CD4-positive, alpha-beta T cell (primary cell): ENCODE measurements at regions not wholly inside any gene's neighbourhood (a gene's known extent, or its start where the extent isn't known, plus 50 kb on each side); places are given as distances from the start of the nearest gene placed in this dataset.

Experiments used
- ATAC-seq: fragments of 200-7000 bp; cut with Tn5 transposase; one replicate; pipeline ENCODE4 v1.10.0; 2022; ENCODE audit warnings: mild to moderate bottlenecking; ENCODE audit not compliant: poor library complexity
- CTCF ChIA-PET: fragments of 350-600 bp; sonication (Branson Sonifier 250); formaldehyde crosslinking; loops from one replicate; lab custom pipeline; 2021; ENCODE audit warnings: antibody characterized with exemption, inconsistent platforms; lab: Charles Lee
- POLR2A ChIA-PET: fragments of 350-600 bp; sonication (Branson Sonifier 250); formaldehyde crosslinking; loops from one replicate; lab custom pipeline; 2021; ENCODE audit warnings: antibody characterized with exemption, inconsistent platforms; lab: Charles Lee
- DNase-seq, 14 experiments: peaks; one replicate each; pipeline ENCODE4 v3.0.0-alpha.2; 2013 to 2020; ENCODE audit warnings: mixed read lengths in 2 of 14
- H3K27ac ChIP-seq, 2 donors: one replicate each; pipeline versions ENCODE4 v1.5.1 to v1.7.0; 2013; ENCODE audit warnings: low read length in 2 of 2, low read depth in 1 of 2, mild to moderate bottlenecking in 1 of 2
- H3K27me3 ChIP-seq, 2 experiments: 1 replicate in 1 of 2; 2 replicates in 1 of 2; pipeline versions ENCODE4 v1.6.1 to v1.7.0; 2013; ENCODE audit warnings: low read length in 2 of 2, control low read depth in 1 of 2, mild to moderate bottlenecking in 1 of 2, moderate library complexity in 1 of 2; ENCODE audit not compliant: insufficient read depth in 2 of 2, control insufficient read depth in 1 of 2
- H3K36me3 ChIP-seq: one replicate; pipeline ENCODE4 v1.6.1; 2013; ENCODE audit warnings: low read length, control low read depth; ENCODE audit not compliant: insufficient read depth
- H3K4me1 ChIP-seq: one replicate; pipeline ENCODE4 v1.6.1; 2013; ENCODE audit warnings: low read length, control low read depth; ENCODE audit not compliant: insufficient read depth
- H3K4me3 ChIP-seq: one replicate; pipeline ENCODE4 v1.5.1; 2013; ENCODE audit warnings: mild to moderate bottlenecking, low read length, moderate library complexity
- H3K9me3 ChIP-seq, 2 experiments: 1 replicate in 1 of 2; 2 replicates in 1 of 2; pipeline versions ENCODE4 v1.6.1 to v1.7.0; 2013; ENCODE audit warnings: low read length in 2 of 2, mild to moderate bottlenecking in 2 of 2, control low read depth in 1 of 2, moderate library complexity in 1 of 2; ENCODE audit not compliant: control insufficient read depth in 1 of 2, insufficient read depth in 1 of 2
- H3K27ac Mint-ChIP-seq: one replicate; pipeline ENCODE4 v1.8.0; 2020; ENCODE audit warnings: mixed read lengths
- H3K27me3 Mint-ChIP-seq: one replicate; pipeline ENCODE4 v1.8.0; 2021; ENCODE audit warnings: mixed read lengths
- H3K36me3 Mint-ChIP-seq: one replicate; pipeline ENCODE4 v1.8.0; 2021; ENCODE audit warnings: low read depth, mixed read lengths
- H3K4me1 Mint-ChIP-seq: one replicate; pipeline ENCODE4 v1.8.0; 2021; ENCODE audit warnings: low read depth, mixed read lengths
- H3K4me3 Mint-ChIP-seq: one replicate; pipeline ENCODE4 v1.8.0; 2020; ENCODE audit warnings: mild to moderate bottlenecking, mixed read lengths
- H3K9me3 Mint-ChIP-seq: one replicate; pipeline ENCODE4 v1.8.0; 2020; ENCODE audit warnings: mixed read lengths
- intact Hi-C, 2 experiments: fragments of 100-400 bp; cut with DNase I in 1 of 2; cut with micrococcal nuclease in 1 of 2; formaldehyde crosslinking; loops; one replicate each; pipeline versions ENCODE4 v1.15.1 to v1.9.0; 2023 to 2025; cut with DNase I, micrococcal nuclease
- TF ChIP-seq, protein P1 (sequence below): fragments of 200-600 bp; IDR thresholded peaks from one replicate; pipeline ENCODE4 v1.8.0; 2022; ENCODE audit warnings: antibody characterized with exemption, mild to moderate bottlenecking

DNA sequence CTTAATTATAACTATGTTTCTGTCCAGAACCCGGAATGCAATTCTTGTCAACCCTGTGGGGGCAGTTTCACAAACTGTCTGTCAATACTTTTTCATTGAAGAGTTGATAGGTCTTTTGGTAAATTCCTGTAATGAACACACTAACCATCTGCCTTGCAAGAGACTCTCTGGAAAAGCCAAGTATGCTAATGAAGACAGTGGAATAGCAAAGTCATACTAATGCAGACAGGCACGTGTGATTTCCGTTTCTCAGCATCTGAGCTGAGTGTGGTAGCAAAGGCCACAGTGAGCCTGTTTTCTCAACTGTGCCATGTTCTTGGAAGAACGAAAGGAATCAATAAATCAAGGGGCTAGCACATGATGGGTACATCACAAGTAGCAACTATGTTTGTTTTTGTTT, 494.1 kb upstream of the NRP1 start:
- H3K4me1 Mint-ChIP-seq, result no peaks in the 10 kb centered on the region
- H3K27ac ChIP-seq, result no peak overlapping the region
- ChIA-PET CTCF (no interaction called here), POLR2A (no interaction called here)
- H3K27ac Mint-ChIP-seq, result no peak overlapping the region
- DNase-seq (no peak), ATAC-seq (no peak)
- no peak overlapping the region for H3K4me3 ChIP-seq
- no peaks in the 10 kb centered on the region for H3K27me3 ChIP-seq
- TF ChIP-seq, protein P1, sequence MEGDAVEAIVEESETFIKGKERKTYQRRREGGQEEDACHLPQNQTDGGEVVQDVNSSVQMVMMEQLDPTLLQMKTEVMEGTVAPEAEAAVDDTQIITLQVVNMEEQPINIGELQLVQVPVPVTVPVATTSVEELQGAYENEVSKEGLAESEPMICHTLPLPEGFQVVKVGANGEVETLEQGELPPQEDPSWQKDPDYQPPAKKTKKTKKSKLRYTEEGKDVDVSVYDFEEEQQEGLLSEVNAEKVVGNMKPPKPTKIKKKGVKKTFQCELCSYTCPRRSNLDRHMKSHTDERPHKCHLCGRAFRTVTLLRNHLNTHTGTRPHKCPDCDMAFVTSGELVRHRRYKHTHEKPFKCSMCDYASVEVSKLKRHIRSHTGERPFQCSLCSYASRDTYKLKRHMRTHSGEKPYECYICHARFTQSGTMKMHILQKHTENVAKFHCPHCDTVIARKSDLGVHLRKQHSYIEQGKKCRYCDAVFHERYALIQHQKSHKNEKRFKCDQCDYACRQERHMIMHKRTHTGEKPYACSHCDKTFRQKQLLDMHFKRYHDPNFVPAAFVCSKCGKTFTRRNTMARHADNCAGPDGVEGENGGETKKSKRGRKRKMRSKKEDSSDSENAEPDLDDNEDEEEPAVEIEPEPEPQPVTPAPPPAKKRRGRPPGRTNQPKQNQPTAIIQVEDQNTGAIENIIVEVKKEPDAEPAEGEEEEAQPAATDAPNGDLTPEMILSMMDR, result no peak
- peaks cover 3% of the 10 kb centered on the region for H3K9me3 Mint-ChIP-seq
- no peak overlapping the region for H3K4me3 Mint-ChIP-seq
- H3K27me3 Mint-ChIP-seq, result peaks cover 3% of the 10 kb centered on the region
- H3K36me3 ChIP-seq, result no peaks in the 10 kb centered on the region
- H3K36me3 Mint-ChIP-seq, result no peaks in the 10 kb centered on the region
- peaks cover 0 to 5% of the 10 kb centered on the region in 2 experiments for H3K9me3 ChIP-seq
- intact Hi-C loops, result no loop called here
- H3K4me1 ChIP-seq, result no peaks in the 10 kb centered on the region

DNA sequence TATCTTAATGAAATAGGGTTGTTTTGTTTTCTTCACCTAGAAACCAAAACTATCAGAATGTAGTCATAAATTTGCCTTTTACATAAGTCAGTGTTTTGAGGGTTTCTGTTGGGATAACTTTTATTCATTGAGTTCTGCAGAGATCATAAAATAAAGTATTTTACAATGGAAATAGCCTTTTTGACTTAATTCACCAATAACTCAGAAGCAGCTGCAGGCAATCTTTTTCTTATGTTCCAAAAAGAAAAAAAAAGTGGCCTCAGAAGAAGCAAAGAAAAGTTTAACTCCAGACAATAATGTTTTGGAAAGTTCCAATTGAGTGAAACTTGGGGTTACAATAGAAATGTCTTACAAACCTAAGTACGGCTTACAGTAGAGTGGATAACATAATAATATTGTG, 491.7 kb upstream of the NRP1 start:
- DNase-seq (no peak), ATAC-seq (no peak)
- H3K4me1 Mint-ChIP-seq, result no peaks in the 10 kb centered on the region
- peaks cover 0 to 5% of the 10 kb centered on the region in 2 experiments for H3K9me3 ChIP-seq
- ChIA-PET CTCF (no interaction called here), POLR2A (no interaction called here)
- H3K36me3 ChIP-seq, result no peaks in the 10 kb centered on the region
- H3K27ac Mint-ChIP-seq, result no peak overlapping the region
- TF ChIP-seq, protein P1, result no peak
- H3K36me3 Mint-ChIP-seq, result no peaks in the 10 kb centered on the region
- intact Hi-C loops, result no loop called here
- H3K27me3 Mint-ChIP-seq, result peaks cover 3% of the 10 kb centered on the region
- no peak overlapping the region for H3K4me3 ChIP-seq
- no peaks in the 10 kb centered on the region for H3K27me3 ChIP-seq
- H3K9me3 Mint-ChIP-seq, result peaks cover 3% of the 10 kb centered on the region
- no peak overlapping the region for H3K27ac ChIP-seq
- no peak overlapping the region for H3K4me3 Mint-ChIP-seq
- H3K4me1 ChIP-seq, result no peaks in the 10 kb centered on the region

DNA sequence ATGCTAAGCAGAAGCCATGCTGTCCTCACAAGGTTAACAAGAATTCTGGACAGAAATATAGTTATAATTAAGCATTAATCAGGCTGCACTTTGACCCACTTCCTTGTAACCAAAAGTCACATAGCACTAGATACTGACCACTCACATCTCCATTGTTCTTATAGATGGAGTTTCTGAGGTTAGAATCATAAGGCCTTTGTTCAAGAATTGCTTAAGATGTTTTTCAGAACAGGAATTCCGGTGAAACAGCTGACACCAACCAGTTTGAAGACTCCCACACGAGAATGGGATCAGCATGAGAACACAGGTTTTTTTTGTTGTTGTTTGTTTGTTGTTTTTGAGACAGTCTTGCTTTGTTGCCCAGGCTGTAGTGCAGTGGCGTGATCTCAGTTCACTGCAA, 488.3 kb upstream of the NRP1 start:
- Histone ChIP-seq H3K36me3 (no peaks in the 10 kb centered on the region), H3K27me3 (no peaks in the 10 kb centered on the region), H3K9me3 (no peaks in the 10 kb centered on the region), H3K4me3 (no peak overlapping the region), H3K27ac (no peak overlapping the region), H3K4me1 (no peaks in the 10 kb centered on the region)
- intact Hi-C loops, result no loop called here
- ChIA-PET CTCF (no interaction called here), POLR2A (no interaction called here)
- ATAC-seq, result no peak
- peaks cover 3% of the 10 kb centered on the region for H3K27me3 Mint-ChIP-seq
- H3K36me3 Mint-ChIP-seq, result no peaks in the 10 kb centered on the region
- no peak for DNase-seq
- H3K4me3 Mint-ChIP-seq, result no peak overlapping the region
- no peaks in the 10 kb centered on the region for H3K4me1 Mint-ChIP-seq
- TF ChIP-seq, protein P1, result no peak
- no peak overlapping the region for H3K27ac Mint-ChIP-seq
- no peaks in the 10 kb centered on the region for H3K9me3 Mint-ChIP-seq
